ENCODE measurements at regions not wholly inside any gene's neighbourhood (a gene's known extent, or its start where the extent isn't known, plus 50 kb on each side); places are given as distances from the start of the nearest gene placed in this dataset.

DNA sequence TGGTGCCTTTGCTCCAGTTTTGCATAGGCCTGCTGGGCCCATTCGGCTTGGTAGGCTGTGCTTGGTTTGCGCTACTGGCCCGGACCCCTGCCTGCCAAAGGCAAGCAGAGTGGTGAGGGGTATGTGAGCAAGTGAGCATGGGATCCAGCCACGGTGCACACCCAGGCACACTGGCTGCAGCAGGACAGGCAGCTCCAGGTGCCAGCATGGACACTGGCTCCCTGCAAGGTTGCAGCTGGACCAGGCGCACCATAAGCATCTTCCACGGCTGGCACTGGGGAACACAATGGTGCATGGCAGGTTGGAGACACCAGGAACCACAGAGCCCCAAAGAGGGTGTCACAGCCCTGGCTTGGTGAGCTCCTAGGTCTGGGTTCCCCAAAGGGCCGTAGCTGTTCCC, 693.5 kb upstream of the PTBP2 start (continued):
- TF ChIP-seq CHD7 (IDR thresholded peaks at IDR 0.05; ENCODE audit: insufficient replicate concordance, low read length) (no peak), TAF7 (optimal IDR thresholded peaks at IDR 0.05; ENCODE audit: borderline replicate concordance, low read depth, low read length) (no peak), HDAC2 (IDR thresholded peaks at IDR 0.05; ENCODE audit: borderline replicate concordance in 1 of 2, low read depth in 2 of 2, low read length in 2 of 2) (no peak), KDM4A (IDR thresholded peaks at IDR 0.05; ENCODE audit: low read depth, low read length, severe bottlenecking) (no peak), CTBP2 (IDR thresholded peaks at IDR 0.05; ENCODE audit: borderline replicate concordance, insufficient read depth, insufficient read length, low read length) (no peak), FOSL1 (IDR thresholded peaks at IDR 0.05; ENCODE audit: insufficient read depth, low read depth, low read length) (no peak), RNF2 (IDR thresholded peaks at IDR 0.05; ENCODE audit: borderline replicate concordance, low read depth, low read length, missing control alignments, poor library complexity, severe bottlenecking) (no peak), CTCF (IDR thresholded peaks at IDR 0.05; ENCODE audit: control extremely low read depth in 1 of 3, insufficient read depth in 1 of 3, low read depth in 1 of 3, low read length in 3 of 3) (no peak)

All from H1 (cell line).